ENCODE measurements at regions not wholly inside any gene's neighbourhood (a gene's known extent, or its start where the extent isn't known, plus 50 kb on each side); places are given as distances from the start of the nearest gene placed in this dataset.

GRCh38 chr21:27260728-27261127, 293.8 kb upstream of the ADAMTS5 start:
- no peak for TF ChIP-seq CTCF (IDR thresholded peaks at IDR 0.05; ENCODE audit: insufficient read depth, low read length)
- DNase-seq (ENCODE audit: low read depth), result no peak

GRCh38 chr21:27258742-27259448, 292.0 kb upstream of the ADAMTS5 start:
- TF ChIP-seq CTCF (IDR thresholded peaks at IDR 0.05; ENCODE audit: insufficient read depth, low read length), result no peak
- no peak overlapping the region for H3K4me3 ChIP-seq (ENCODE audit: low read depth, low read length)
- no peak for DNase-seq (ENCODE audit: low read depth)

More at GRCh38 chr21:27260728-27261127, 293.8 kb upstream of the ADAMTS5 start:
- no peak overlapping the region for H3K4me3 ChIP-seq (ENCODE audit: low read depth, low read length)

- no peak overlapping the region for H3K4me3 ChIP-seq (ENCODE audit: low read depth, low read length)
- no peak for TF ChIP-seq CTCF (IDR thresholded peaks at IDR 0.05; ENCODE audit: insufficient read depth, low read length)
- no peak for DNase-seq (ENCODE audit: low read depth)
Observed at GRCh38 chr21:27257908-27258556, 291.1 kb upstream of the ADAMTS5 start.

- no peak overlapping the region for H3K4me3 ChIP-seq (ENCODE audit: low read depth, low read length)
- DNase-seq (ENCODE audit: low read depth), result no peak
- no peak for TF ChIP-seq CTCF (IDR thresholded peaks at IDR 0.05; ENCODE audit: insufficient read depth, low read length)
Observed at GRCh38 chr21:27257226-27257625, 290.3 kb upstream of the ADAMTS5 start.

- DNase-seq (ENCODE audit: low read depth), result no peak
- H3K4me3 ChIP-seq (ENCODE audit: low read depth, low read length), result no peak overlapping the region
- no peak for TF ChIP-seq CTCF (IDR thresholded peaks at IDR 0.05; ENCODE audit: insufficient read depth, low read length)
Observed at GRCh38 chr21:27251752-27252151, 284.9 kb upstream of the ADAMTS5 start.

GRCh38 chr21:27250366-27250765, 283.5 kb upstream of the ADAMTS5 start:
- no peak for TF ChIP-seq CTCF (IDR thresholded peaks at IDR 0.05; ENCODE audit: insufficient read depth, low read length)
- DNase-seq (ENCODE audit: low read depth), result no peak

More at GRCh38 chr21:27250366-27250765, 283.5 kb upstream of the ADAMTS5 start:
- H3K4me3 ChIP-seq (ENCODE audit: low read depth, low read length), result no peak overlapping the region
